Ascending aorta (tissue), 2 donors: ENCODE measurements at regions not wholly inside any gene's neighbourhood (a gene's known extent, or its start where the extent isn't known, plus 50 kb on each side); places are given as distances from the start of the nearest gene placed in this dataset.

Experiments used
- DNase-seq, 2 donors: peaks; one replicate each; pipeline ENCODE4 v3.0.0-alpha.2; 2019; ENCODE audit warnings: low spot score in 2 of 2
- H3K27ac ChIP-seq, 2 donors: fragments of 200-600 bp; sonication (generic); one replicate each; pipeline ENCODE4 v1.5.1; 2016 to 2017; ENCODE audit warnings: mild to moderate bottlenecking in 1 of 2
- H3K27me3 ChIP-seq: fragments of 200-600 bp; sonication (generic); one replicate; pipeline ENCODE4 v1.5.1; 2017
- H3K36me3 ChIP-seq, 2 donors: fragments of 200-600 bp; sonication (generic); one replicate each; pipeline ENCODE4 v1.5.1; 2016
- H3K4me1 ChIP-seq, 2 donors: fragments of 200-600 bp; sonication (generic); one replicate each; pipeline ENCODE4 v1.5.1; 2016 to 2017; ENCODE audit warnings: mild to moderate bottlenecking in 1 of 2
- H3K4me3 ChIP-seq, 2 donors: fragments of 200-600 bp; sonication (generic); one replicate each; pipeline ENCODE4 v1.5.1; 2016 to 2017; ENCODE audit warnings: mild to moderate bottlenecking in 1 of 2
- H3K9me3 ChIP-seq, 2 donors: fragments of 200-600 bp; sonication (generic); one replicate each; pipeline ENCODE4 v1.5.1; 2016
- intact Hi-C: fragments of 100-400 bp; cut with DNase I; formaldehyde crosslinking; loops from one replicate; pipeline ENCODE4 v1.15.1; 2023
- TF ChIP-seq, protein P1 (sequence below), 3 experiments: fragments of 200-600 bp in 2 of 3; fragments of 450-650 bp in 1 of 3; sonication (generic) in 2 of 3; IDR thresholded peaks; one replicate each; pipeline ENCODE4 v1.5.1; 2016 to 2019; ENCODE audit warnings: antibody characterized with exemption in 3 of 3, mild to moderate bottlenecking in 1 of 3, moderate library complexity in 1 of 3

DNA sequence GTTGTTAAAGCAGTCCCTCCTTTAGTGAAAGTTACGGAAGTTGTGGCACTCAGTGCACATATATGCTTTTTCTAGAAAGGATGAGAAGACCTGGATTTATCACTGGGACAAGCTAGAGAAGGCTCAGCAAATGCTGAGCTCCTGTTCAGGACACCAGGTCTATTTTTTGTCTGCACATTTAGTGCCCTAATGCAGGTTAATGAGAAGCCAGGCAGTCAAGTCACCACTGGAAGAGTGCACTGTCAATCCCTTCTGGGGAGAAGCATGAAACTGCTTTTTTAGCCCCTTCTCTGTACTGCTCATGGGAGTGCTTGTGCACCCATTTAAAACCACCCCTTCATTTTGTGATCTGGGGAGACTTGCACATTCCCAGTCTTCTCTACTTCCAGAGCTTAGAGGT, 624.1 kb upstream of the USP24 start:
- H3K4me3 ChIP-seq = no peak overlapping the region
- H3K4me1 ChIP-seq = no peaks in the 10 kb centered on the region
- H3K27me3 ChIP-seq = no peaks in the 10 kb centered on the region
- no peak for DNase-seq
- no peaks in the 10 kb centered on the region for H3K36me3 ChIP-seq
- no peaks in the 10 kb centered on the region for H3K9me3 ChIP-seq
- TF ChIP-seq, protein P1, sequence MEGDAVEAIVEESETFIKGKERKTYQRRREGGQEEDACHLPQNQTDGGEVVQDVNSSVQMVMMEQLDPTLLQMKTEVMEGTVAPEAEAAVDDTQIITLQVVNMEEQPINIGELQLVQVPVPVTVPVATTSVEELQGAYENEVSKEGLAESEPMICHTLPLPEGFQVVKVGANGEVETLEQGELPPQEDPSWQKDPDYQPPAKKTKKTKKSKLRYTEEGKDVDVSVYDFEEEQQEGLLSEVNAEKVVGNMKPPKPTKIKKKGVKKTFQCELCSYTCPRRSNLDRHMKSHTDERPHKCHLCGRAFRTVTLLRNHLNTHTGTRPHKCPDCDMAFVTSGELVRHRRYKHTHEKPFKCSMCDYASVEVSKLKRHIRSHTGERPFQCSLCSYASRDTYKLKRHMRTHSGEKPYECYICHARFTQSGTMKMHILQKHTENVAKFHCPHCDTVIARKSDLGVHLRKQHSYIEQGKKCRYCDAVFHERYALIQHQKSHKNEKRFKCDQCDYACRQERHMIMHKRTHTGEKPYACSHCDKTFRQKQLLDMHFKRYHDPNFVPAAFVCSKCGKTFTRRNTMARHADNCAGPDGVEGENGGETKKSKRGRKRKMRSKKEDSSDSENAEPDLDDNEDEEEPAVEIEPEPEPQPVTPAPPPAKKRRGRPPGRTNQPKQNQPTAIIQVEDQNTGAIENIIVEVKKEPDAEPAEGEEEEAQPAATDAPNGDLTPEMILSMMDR (IDR thresholded peaks at IDR 0.05) = no peak
- intact Hi-C loops = no loop called here
- H3K27ac ChIP-seq = no peak overlapping the region

DNA sequence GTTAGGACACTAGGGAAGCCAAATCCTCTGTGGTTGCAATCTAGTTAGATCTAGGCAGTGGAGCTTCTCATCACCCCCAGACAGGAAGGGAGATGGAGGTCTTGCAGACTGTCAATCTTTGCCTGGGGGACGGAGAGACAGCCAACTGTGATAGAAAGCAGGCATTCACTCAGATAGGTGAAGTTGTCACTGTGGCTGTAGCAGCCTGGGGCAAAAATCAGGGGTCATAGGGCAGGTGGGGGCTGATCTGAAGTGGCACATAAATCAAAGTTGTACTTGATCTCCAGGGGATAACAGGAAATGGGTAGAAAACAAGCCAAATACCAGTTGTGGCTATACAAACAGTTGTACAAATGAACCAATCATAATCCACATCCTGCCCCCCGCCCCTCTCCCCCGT, 620.9 kb upstream of the USP24 start:
- Histone ChIP-seq H3K9me3 (no peaks in the 10 kb centered on the region), H3K27ac (no peak overlapping the region), H3K4me1 (no peaks in the 10 kb centered on the region), H3K4me3 (no peak overlapping the region), H3K36me3 (no peaks in the 10 kb centered on the region), H3K27me3 (no peaks in the 10 kb centered on the region)
- DNase-seq = no peak
- intact Hi-C loops = no loop called here
- TF ChIP-seq, protein P1 (IDR thresholded peaks at IDR 0.05) = no peak

DNA sequence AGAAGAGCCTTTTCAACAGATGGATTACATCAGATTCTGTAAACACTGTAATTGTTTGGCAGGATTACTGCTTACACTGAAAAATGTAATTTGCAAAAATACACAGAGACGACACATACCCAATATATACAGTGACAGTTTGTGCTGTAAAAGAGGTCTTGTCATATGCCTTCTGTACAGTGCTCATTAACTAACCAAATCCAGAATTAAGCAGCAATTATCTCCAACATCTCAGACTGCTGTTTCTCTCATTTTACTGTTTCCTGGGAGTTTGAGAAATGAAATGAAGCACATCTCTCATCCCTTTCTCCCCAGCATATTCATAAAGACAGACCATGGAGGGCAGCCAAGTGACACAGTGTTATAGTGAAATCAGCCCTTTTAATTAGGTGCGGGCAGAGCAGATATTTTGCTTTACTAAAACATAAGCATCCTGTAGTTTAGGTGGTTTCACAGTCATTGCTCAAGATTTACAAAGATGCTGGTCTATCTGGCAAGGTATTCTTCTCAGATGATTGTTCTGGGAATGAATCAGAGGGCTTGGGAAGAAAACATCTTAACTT, 618.4 kb upstream of the USP24 start:
- Histone ChIP-seq H3K36me3 (no peaks in the 10 kb centered on the region), H3K4me1 (no peaks in the 10 kb centered on the region), H3K27ac (no peak overlapping the region), H3K9me3 (no peaks in the 10 kb centered on the region), H3K27me3 (no peaks in the 10 kb centered on the region), H3K4me3 (no peak overlapping the region)
- intact Hi-C loops = no loop called here
- TF ChIP-seq, protein P1 (IDR thresholded peaks at IDR 0.05) = no peak
- no peak for DNase-seq

DNA sequence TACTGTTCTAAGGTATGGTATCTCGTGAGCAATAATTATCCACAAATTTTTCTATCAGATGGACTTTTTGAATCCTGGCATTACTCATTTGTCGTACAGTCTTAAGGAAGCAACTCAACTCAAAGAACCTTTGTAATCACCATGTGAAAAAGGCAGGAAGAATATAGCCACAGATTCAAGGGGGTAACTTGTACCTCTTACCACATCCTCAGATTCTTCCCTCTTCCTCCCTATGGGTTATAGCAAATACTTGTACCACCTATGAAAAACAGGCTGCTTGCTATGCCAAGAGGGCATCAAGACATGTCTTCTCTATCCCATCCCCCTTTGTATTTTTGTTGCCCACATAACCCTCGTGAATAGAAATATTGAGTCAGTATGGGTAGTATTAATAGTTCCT, 616.6 kb upstream of the USP24 start:
- H3K27me3 ChIP-seq = no peaks in the 10 kb centered on the region
- DNase-seq = no peak
- H3K4me3 ChIP-seq = no peak overlapping the region
- TF ChIP-seq, protein P1 (IDR thresholded peaks at IDR 0.05) = no peak
- no peaks in the 10 kb centered on the region for H3K9me3 ChIP-seq
- intact Hi-C loops = no loop called here
- H3K4me1 ChIP-seq = no peaks in the 10 kb centered on the region
- H3K36me3 ChIP-seq = no peaks in the 10 kb centered on the region
- H3K27ac ChIP-seq = no peak overlapping the region

DNA sequence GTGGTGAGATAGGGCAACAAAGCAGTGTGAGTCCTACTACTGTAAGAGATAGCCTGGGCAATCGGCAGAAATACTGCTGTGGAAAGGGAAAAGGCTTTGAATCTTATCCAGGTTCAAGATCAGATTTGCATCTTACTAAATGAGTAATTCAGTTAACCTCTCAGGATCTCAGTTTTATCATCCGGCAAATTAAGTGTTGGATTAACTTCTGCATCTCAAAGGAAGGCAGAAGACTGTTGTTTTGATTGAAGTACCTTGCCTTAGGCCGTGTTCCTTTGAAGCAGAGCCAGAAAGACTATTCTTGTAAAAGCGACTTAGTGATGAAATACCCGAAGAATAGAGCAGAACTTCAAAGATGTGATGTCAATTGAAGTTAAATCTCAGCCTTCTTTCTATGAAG, 612.9 kb upstream of the USP24 start:
- no peaks in the 10 kb centered on the region for H3K36me3 ChIP-seq
- H3K27me3 ChIP-seq = no peaks in the 10 kb centered on the region
- H3K4me3 ChIP-seq = no peak overlapping the region
- H3K4me1 ChIP-seq = no peaks in the 10 kb centered on the region
- intact Hi-C loops = no loop called here
- H3K9me3 ChIP-seq = no peaks in the 10 kb centered on the region
- TF ChIP-seq, protein P1 (IDR thresholded peaks at IDR 0.05) = no peak
- no peak for DNase-seq
- no peak overlapping the region for H3K27ac ChIP-seq

DNA sequence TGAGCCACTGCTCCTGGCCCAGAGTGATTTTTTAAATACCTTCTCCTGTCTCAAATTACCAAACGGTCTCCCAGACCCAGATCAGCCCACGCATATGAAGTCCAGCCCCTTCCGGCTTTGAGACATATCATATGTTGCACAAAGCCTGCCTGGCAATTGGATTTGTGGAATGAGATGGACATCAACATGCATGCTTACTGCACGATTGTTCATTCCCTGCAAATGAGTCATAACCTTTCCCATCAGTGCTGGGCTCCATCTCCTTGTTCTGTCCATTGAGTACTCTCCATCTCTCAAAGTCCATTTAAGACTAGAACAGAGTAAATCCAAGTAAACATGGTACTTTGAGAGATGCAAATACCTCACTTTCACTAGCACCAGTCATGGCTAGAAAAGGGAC, 612.2 kb upstream of the USP24 start:
- H3K27ac ChIP-seq = no peak overlapping the region
- H3K9me3 ChIP-seq = no peaks in the 10 kb centered on the region
- no peaks in the 10 kb centered on the region for H3K27me3 ChIP-seq
- no peak overlapping the region for H3K4me3 ChIP-seq
- TF ChIP-seq, protein P1 (IDR thresholded peaks at IDR 0.05) = no peak
- no peaks in the 10 kb centered on the region for H3K36me3 ChIP-seq
- no peaks in the 10 kb centered on the region for H3K4me1 ChIP-seq
- DNase-seq = no peak
- intact Hi-C loops = no loop called here
